ENCODE measurements at regions not wholly inside any gene's neighbourhood (a gene's known extent, or its start where the extent isn't known, plus 50 kb on each side); places are given as distances from the start of the nearest gene placed in this dataset.

DNA sequence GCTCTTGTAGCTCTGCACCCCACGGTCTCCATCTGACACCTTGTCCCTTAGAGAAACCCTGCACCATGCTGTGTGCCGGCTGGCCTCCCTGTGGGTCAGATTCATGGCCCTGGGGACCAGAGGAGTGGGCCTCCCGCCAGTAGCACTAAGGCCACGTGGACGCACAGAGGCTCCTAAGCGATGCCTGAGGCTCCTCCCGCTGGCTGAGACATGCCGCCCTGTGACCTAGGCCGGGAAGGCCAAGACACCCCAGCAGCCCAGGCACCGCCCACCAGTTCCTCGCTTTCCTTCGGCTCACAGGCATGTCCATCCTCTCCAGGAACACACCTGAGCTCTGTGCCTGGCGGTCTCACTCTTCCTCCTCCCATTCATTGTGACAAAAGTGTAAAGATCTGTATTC, 311.0 kb downstream of the THBS2 start:
- no peak for TF ChIP-seq POLR2A (IDR thresholded peaks at IDR 0.05)
- TF ChIP-seq, protein P1, sequence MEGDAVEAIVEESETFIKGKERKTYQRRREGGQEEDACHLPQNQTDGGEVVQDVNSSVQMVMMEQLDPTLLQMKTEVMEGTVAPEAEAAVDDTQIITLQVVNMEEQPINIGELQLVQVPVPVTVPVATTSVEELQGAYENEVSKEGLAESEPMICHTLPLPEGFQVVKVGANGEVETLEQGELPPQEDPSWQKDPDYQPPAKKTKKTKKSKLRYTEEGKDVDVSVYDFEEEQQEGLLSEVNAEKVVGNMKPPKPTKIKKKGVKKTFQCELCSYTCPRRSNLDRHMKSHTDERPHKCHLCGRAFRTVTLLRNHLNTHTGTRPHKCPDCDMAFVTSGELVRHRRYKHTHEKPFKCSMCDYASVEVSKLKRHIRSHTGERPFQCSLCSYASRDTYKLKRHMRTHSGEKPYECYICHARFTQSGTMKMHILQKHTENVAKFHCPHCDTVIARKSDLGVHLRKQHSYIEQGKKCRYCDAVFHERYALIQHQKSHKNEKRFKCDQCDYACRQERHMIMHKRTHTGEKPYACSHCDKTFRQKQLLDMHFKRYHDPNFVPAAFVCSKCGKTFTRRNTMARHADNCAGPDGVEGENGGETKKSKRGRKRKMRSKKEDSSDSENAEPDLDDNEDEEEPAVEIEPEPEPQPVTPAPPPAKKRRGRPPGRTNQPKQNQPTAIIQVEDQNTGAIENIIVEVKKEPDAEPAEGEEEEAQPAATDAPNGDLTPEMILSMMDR (IDR thresholded peaks at IDR 0.05), result no peak
